ENCODE measurements at regions not wholly inside any gene's neighbourhood (a gene's known extent, or its start where the extent isn't known, plus 50 kb on each side); places are given as distances from the start of the nearest gene placed in this dataset.

GRCh38 chr11:123362941-123363340, 67.1 kb upstream of the GRAMD1B start:
- no peak overlapping the region for H3K4me3 Mint-ChIP-seq (ENCODE audit: unreplicated experiment)
- no peaks in the 10 kb centered on the region for H3K9me3 Mint-ChIP-seq (ENCODE audit: unreplicated experiment)

GRCh38 chr11:123362186-123362585, 67.9 kb upstream of the GRAMD1B start:
- Mint-ChIP-seq H3K4me3 (ENCODE audit: unreplicated experiment) (no peak overlapping the region), H3K36me3 (ENCODE audit: unreplicated experiment) (no peaks in the 10 kb centered on the region), H3K27ac (ENCODE audit: unreplicated experiment) (no peak overlapping the region), H3K9me3 (ENCODE audit: unreplicated experiment) (no peaks in the 10 kb centered on the region), H3K27me3 (ENCODE audit: unreplicated experiment) (peaks cover 72% of the 10 kb centered on the region), H3K4me1 (ENCODE audit: unreplicated experiment) (peaks cover 5% of the 10 kb centered on the region)
- DNase-seq (ENCODE audit: extremely low spot score, unreplicated experiment), result no peak
- no peak for TF ChIP-seq CTCF (IDR thresholded peaks at IDR 0.05)

More at GRCh38 chr11:123362941-123363340, 67.1 kb upstream of the GRAMD1B start:
- no peak for DNase-seq (ENCODE audit: extremely low spot score, unreplicated experiment)
- H3K4me1 Mint-ChIP-seq (ENCODE audit: unreplicated experiment), result peaks cover 3% of the 10 kb centered on the region
- no peak overlapping the region for H3K27ac Mint-ChIP-seq (ENCODE audit: unreplicated experiment)
- no peaks in the 10 kb centered on the region for H3K36me3 Mint-ChIP-seq (ENCODE audit: unreplicated experiment)
- peaks cover 71% of the 10 kb centered on the region for H3K27me3 Mint-ChIP-seq (ENCODE audit: unreplicated experiment)
- TF ChIP-seq CTCF (IDR thresholded peaks at IDR 0.05), result no peak

GRCh38 chr11:123361110-123361509, 69.0 kb upstream of the GRAMD1B start:
- H3K27ac Mint-ChIP-seq (ENCODE audit: unreplicated experiment), result no peak overlapping the region
- no peak for DNase-seq (ENCODE audit: extremely low spot score, unreplicated experiment)
- no peaks in the 10 kb centered on the region for H3K9me3 Mint-ChIP-seq (ENCODE audit: unreplicated experiment)
- H3K4me3 Mint-ChIP-seq (ENCODE audit: unreplicated experiment), result no peak overlapping the region
- H3K27me3 Mint-ChIP-seq (ENCODE audit: unreplicated experiment), result peaks cover 75% of the 10 kb centered on the region
- peaks cover 5% of the 10 kb centered on the region for H3K4me1 Mint-ChIP-seq (ENCODE audit: unreplicated experiment)
- H3K36me3 Mint-ChIP-seq (ENCODE audit: unreplicated experiment), result no peaks in the 10 kb centered on the region
- TF ChIP-seq CTCF (IDR thresholded peaks at IDR 0.05), result no peak

- no peaks in the 10 kb centered on the region for H3K36me3 Mint-ChIP-seq (ENCODE audit: unreplicated experiment)
- H3K9me3 Mint-ChIP-seq (ENCODE audit: unreplicated experiment), result no peaks in the 10 kb centered on the region
- peaks cover 78% of the 10 kb centered on the region for H3K27me3 Mint-ChIP-seq (ENCODE audit: unreplicated experiment)
- H3K4me1 Mint-ChIP-seq (ENCODE audit: unreplicated experiment), result peaks cover 5% of the 10 kb centered on the region
- no peak for TF ChIP-seq CTCF (IDR thresholded peaks at IDR 0.05)
- H3K4me3 Mint-ChIP-seq (ENCODE audit: unreplicated experiment), result no peak overlapping the region
- peak; percentile 36 for DNase-seq (ENCODE audit: extremely low spot score, unreplicated experiment)
- H3K27ac Mint-ChIP-seq (ENCODE audit: unreplicated experiment), result no peak overlapping the region
These were observed 69.7 kb upstream of the GRAMD1B start for GRCh38 chr11:123360267-123360936.

- Mint-ChIP-seq H3K36me3 (ENCODE audit: unreplicated experiment) (no peaks in the 10 kb centered on the region), H3K4me1 (ENCODE audit: unreplicated experiment) (peaks cover 5% of the 10 kb centered on the region), H3K27me3 (ENCODE audit: unreplicated experiment) (peaks cover 79% of the 10 kb centered on the region), H3K9me3 (ENCODE audit: unreplicated experiment) (no peaks in the 10 kb centered on the region), H3K4me3 (ENCODE audit: unreplicated experiment) (peak overlapping the region; percentile 69), H3K27ac (ENCODE audit: unreplicated experiment) (no peak overlapping the region)
- peak; percentile 7 for TF ChIP-seq CTCF (IDR thresholded peaks at IDR 0.05)
- DNase-seq (ENCODE audit: extremely low spot score, unreplicated experiment), result peak; percentile 83
These were observed 71.9 kb upstream of the GRAMD1B start for GRCh38 chr11:123357990-123358827.

Data from osteocyte (in vitro differentiated cells).